ENCODE measurements at regions not wholly inside any gene's neighbourhood (a gene's known extent, or its start where the extent isn't known, plus 50 kb on each side); places are given as distances from the start of the nearest gene placed in this dataset.
A peak's percentile ranks its signal among the peaks of the same experiment; 100 is the strongest.

DNA sequence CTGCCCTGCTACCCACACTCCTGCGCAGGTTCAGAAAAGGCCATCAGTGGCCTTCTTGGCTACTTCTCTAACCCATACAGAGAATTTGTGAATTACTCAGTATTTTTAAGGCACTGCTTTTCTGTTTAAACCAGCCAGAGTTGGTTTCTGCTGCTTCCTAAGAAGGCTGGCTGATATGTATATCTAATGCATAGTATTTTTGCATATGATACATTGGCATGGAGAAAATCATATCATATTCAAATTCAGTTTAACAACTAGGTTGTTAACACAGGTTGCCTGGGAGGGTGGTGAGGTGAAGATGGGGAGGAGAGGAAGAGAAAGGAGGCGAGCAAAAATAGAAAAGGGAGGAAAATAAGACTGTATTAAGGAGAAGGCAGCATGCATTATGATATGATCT lies 132.8 kb upstream of the ADPGK start:
- DNase-seq, result no peak

DNA sequence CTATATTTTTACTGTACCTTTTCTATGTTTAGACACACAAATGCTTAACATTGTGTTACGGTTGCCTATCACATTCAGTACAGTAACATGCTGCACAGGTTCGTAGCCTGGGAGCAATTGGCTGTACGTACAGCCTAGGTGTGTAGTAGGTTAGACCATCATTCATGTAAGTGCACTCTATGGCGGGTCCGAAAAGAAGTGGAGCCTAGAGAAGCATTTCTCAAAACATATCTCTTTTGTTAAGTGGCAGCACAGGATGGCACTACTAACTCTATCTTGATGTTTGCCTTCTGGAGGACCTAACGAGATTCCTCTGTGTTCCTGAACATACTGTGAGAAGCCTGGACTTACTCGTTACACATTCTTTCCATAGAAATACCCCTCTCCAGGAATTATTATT lies 132.3 kb upstream of the ADPGK start:
- no peak for DNase-seq

- DNase-seq, result no peak
Observed at GRCh38 chr15:72912996-72913395, 129.4 kb upstream of the ADPGK start.

DNA sequence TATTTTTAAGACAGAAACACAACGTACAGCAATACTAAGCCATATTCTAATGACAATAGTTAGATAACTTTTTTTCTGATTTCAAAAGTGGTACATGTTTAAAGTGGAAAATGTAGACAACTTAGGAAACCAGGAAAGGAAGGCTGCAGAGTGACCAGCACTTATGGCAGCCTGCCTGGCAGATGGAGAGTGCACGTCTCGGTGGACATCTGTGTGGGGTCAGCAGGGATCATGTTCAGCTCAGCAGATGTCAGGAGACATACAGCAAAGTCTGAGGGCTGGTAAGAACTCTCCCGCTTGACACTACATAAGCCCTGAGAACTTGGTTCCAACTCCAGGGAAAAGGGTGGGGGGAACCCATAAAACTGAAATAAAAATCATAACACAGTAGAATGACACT lies 128.6 kb upstream of the ADPGK start:
- no peak for DNase-seq

GRCh38 chr15:72911626-72912025 lies 128.1 kb upstream of the ADPGK start:
- DNase-seq, result no peak

- no peak for DNase-seq
Observed at GRCh38 chr15:72908713-72909112, 125.2 kb upstream of the ADPGK start.

DNA sequence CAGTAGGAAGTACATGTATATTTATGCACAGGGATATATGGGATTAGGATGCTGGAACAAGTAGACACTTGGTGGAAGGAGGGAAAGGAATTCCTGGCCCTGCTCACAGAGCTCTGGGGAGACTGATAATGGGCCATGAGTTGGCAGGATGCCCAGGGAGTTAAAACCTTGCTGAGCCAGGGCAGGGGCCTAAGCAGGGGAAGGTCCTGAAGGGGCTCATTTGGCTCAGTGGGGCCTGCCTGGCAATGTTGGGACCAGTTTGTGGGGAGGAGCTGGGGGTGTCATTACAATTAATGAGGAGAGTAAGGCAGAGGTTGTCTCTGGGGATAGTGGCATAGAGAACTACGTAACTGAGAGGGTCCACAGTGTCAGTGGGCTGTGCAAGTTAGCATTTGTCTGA lies 124.2 kb upstream of the ADPGK start:
- no peak for DNase-seq

DNA sequence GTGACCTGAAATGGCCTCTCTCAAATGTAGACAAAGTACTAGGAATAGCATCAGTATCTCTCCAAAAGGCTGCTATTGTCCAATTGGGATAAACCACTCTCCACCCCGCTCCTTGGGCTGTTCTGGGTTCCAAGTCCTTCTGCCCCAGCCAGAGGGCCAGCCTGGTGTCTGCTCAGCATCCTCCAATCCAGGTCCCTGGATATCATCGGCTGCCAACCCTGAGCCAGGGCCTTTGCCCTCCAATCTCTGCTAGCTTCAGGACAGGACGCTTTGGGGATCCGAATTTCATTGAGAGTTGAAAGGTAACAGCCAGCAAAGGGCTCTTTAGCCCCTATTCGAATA lies 119.3 kb upstream of the ADPGK start:
- DNase-seq, result no peak

DNA sequence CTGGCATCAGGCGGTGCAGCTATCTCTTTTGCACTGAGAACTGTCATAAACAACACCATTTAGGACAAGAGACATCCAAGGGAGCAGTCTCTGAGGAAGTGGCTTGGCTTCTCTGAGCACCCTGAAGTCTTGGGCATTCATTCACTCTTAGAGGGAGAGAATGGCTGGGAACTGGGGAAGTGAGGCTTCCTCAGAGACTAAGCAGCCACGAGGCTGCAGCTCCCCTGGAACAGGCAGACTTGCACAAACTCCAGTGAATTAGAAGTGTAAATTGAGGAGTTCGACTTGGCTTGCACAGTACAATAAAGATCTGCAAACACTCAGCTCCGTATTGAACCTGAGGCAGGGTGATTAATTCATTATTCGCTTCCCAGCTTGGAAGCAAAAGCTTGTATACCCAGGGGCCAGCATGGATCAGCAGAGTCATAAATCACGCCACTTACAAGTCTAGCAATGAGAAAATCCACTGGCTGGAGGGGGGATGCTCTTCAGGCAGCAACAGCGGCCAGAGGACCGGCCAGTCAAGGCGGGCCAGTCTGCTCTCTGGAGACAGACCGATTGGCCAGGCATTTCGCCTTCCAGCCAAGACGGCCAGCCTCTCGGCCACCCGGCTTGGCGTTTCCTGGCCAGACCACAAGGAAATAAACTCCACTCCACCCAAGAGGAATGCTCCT lies 118.8 kb upstream of the ADPGK start:
- peak; percentile 22 for DNase-seq

- DNase-seq, result no peak
Observed at GRCh38 chr15:72892986-72893385, 109.4 kb upstream of the ADPGK start.

DNA sequence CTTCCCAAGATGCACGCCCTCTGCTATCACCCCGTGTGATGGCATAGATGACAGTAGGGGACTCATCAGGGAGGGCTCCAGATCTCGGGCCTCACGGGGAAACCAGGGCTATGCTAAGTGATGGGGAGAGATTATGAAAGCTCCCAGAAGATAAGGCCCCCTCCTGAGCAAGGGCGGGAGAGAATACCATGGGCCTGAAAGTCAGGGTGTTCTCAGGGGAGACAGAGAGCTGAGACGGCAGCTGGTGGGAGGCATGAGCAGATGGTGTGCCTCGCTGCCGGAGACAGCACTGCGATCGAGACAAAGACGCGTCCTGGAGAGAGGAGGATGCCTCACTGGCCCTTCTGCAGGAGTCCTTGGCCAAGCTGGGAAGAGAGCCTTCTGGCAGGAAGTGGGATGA lies 106.5 kb upstream of the ADPGK start:
- no peak for DNase-seq

DNA sequence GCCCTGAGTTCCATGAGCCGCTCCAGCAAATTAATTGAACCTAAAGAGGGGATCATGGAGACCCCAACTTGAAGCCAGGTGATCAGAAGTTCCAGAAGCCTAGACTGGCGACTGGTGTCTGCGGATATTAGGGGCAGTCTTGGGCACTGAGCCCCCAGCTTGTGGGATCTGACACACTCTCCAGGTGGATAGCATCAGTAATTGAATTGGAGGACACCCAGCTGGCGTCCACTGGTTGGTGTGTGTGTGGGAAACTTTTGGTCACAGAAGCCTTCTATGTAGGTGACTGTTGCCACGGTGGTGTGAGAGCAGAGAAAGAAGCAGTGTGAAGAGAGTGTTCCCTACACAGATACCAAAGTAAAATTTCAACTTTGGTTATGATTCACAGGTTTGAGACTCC lies 106.0 kb upstream of the ADPGK start:
- no peak for DNase-seq

DNA sequence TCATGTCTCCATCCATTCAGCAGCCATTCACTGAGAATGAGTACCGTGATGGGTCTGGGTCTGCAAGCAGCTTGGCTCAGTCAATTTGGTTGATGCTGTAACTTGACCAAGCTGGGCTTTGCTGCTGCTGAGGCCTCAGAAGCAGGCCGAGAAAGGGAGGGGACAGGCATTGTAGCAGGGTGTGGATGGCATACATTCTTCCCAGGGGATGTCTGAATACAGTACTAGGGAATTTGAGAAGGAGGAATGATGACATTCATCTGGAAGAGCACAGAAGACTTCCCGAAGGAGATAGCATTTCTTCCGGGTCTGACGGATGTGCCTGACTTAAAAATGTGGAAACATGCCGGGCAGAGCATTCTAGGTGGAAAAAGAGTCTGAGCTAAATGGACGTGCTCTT lies 105.3 kb upstream of the ADPGK start:
- DNase-seq, result no peak

DNA sequence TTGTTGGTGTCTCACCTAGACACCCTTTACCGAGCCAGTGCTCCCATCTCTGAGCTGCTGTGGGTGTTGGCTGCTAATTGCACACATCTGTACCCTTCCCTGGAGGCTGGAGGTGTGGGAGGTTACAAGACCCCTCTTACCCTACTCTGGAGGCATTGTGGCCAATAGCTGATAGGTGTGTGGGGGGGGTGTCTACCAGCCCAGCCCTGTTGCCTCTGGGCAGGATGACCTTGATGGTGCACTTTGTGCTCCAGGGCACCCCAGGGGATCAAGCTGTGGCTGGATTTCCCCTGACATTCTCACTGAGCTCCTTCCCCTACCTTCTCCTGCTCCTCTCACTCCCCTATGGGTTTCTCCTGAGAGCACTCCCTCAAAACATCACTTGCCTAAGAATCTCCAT lies 104.7 kb upstream of the ADPGK start:
- DNase-seq, result no peak

DNA sequence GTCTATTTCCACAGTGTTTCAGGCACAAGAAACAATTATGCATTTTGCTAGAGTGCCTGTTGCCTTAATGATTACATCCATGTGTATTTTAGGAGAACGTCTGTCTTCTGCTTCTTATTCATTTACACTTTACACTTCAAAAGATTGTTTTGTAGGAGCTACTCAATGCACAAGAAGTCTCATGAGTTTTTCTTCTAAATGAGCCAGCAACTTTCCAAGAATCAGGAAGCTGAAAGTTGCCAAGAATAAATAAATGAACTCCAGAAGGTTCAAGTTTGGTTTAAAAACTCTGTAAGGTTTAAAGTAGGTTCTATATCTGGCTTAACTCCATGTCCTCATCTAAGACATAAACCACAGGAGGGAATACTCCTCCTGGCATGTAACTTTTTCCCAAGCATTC lies 103.8 kb upstream of the ADPGK start:
- DNase-seq, result no peak

- DNase-seq, result no peak
Observed at GRCh38 chr15:72884311-72884710, 100.8 kb upstream of the ADPGK start.

DNA sequence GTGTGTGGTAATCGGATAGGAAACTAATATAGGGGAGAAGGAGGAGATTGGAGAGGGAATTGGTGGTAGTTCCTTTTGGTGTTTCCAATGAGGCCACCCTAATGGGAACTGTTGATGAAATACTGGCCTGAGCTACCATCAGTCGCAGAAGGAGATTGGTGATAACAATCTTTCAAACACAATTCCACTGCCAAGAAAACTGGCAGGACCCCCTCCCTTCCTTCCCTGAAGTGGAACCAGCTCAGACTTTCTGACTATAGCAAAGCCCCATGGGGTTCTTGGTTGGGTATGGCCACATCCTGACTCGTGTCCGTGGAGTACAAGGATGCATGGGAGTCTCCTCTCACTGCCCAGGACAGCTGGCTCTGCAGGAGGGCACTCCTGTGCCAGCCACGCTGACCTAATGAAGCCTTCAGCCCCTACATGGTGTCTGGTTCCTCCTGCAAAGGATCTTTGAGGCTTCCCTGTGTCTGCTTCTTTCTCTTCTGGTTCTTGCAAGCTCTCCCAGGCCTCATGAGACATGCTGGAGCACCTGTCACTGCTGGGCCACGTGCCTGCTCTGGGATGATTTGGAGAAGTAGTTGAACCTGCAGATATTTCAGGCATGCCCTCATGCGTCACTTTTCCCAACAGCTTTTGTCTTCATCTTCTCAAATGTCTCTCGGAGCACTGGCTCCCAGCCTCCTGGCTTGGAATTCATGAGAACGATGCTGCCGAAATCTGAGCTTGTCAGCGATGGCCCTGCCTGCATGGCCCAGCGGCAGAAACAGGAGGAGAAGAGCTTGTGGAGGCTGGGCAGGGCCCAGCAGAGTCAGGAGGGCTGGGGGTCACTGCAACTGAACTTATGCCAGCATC lies 90.0 kb upstream of the ADPGK start:
- no peak for DNase-seq

DNA sequence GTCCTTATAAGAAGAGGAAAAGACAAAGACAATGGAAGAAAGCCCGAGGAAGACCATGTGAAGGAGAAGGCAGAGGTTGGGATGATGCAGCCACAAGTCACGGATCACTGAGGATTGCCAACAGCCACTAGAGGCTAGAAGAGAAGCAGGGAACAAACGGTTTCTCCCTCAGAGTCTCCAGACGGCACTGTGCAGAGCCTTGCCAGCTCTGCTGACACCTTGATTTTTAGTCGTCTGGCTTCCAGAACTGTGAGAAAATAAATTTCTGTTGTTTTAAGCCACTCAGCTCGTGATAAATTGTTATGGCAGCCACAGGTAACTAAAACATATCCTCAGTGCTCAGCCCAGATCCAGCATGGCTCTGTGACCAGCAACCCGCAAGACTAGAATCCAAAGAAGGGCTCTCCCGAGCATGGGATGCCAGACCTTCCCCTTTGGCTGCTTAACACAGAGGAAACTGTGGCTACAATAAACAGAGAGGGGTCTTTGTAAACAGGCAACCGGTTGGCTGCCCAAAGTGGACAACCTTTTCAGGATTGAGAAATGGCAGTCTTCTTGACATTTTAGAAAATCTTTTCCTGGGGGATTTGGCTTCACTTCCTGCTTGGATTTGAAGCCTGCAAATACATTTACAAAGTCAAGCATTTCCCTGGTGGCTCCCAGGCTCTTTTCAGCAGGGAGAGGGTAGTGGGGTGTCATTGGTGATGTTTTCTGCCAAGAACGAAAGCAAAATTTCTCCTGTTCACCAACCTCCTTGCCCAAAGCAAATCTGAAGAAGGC lies 88.7 kb upstream of the ADPGK start:
- no peak for DNase-seq

DNA sequence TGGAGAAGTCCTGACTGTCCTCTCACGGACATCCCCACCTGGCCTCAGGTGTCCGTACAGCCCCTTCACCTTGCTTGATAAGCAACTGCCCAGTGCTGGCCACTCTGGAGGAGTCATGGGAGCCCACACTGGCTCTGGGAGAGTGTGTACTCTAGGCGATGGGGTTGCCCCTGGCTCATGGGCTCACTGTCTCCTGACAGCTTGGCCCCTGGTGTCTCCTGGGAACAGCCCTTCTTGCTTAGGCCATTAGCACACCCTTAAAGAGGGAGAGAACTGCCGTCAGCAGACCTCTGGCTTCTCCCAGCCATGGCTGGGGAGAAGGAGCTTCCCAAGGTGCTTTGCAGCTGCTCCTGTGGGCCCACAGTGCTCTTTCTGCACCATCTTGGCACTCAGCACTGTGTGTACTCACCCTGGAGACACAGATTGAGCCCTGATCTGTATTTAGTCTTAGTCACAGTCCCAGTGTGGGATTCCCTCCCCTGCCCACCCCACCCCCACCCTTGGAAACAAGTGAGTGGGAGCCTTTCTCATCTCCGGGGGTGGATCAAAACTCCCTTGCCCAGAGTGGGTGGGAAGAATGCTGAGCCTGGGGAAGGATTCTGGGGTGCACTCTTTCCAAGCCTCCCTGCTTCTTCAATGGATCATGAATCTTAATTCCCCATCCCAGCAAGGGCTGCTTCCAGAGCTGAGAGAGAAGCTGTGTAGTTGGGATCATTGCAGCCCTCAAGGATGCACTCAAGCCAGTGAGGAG lies 83.5 kb upstream of the ADPGK start:
- no peak for DNase-seq

GRCh38 chr15:72866182-72866581 lies 82.6 kb upstream of the ADPGK start:
- no peak for DNase-seq

- DNase-seq, result no peak
Observed at GRCh38 chr15:72865486-72865885, 81.9 kb upstream of the ADPGK start.

- DNase-seq, result no peak
Observed at GRCh38 chr15:72864681-72865080, 81.1 kb upstream of the ADPGK start.

DNA sequence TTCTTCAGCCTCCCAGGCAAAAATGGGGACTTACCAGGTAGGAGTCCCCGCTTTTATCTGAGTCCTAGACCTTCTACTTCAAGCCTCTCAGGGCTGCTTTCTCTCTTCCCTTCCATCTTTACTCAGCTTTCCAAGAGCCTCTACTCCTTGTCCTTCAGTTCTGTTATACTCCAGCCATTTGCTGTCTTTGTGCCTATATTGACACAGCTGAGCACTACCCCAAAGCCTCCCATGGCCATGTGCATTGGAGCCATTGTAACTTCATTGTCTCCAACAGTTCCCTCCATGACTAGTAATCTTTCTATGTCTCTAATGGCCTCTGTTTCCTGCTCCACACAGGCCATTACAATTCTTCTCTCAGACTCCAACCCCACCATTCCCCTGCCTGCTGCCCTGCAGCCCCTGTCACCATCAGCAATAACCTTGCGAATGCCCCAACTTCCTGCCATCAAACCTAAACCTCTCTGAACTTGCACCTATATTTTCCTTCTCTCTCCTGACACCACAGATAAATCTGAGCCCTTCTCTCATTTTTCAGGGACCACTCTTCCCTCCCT lies 77.9 kb upstream of the ADPGK start:
- DNase-seq, result no peak

Measured in NCI-H1417 treated with DMSO at 0.1 percent for 48 hours (cell line).